ENCODE measurements at regions not wholly inside any gene's neighbourhood (a gene's known extent, or its start where the extent isn't known, plus 50 kb on each side); places are given as distances from the start of the nearest gene placed in this dataset.

GRCh38 chr2:19671916-19672315 is 229.9 kb downstream of the TTC32 start:
- H3K9me3 ChIP-seq (ENCODE audit: low read length), result no peaks in the 10 kb centered on the region
- no peak for TF ChIP-seq CTCF (IDR thresholded peaks at IDR 0.05; ENCODE audit: low read length)
- no peak for TF ChIP-seq EZH2 (IDR thresholded peaks at IDR 0.05; ENCODE audit: borderline replicate concordance, low read length)
- no peaks in the 10 kb centered on the region for H3K4me1 ChIP-seq (ENCODE audit: insufficient read depth, low read length, severe bottlenecking)
- H3K27ac ChIP-seq (ENCODE audit: low read depth, low read length, poor library complexity, severe bottlenecking), result no peak overlapping the region
- H3K36me3 ChIP-seq (ENCODE audit: insufficient read depth, low read length), result no peaks in the 10 kb centered on the region
- H2AFZ ChIP-seq (ENCODE audit: low read length), result no peak overlapping the region
- no peak overlapping the region for H3K9ac ChIP-seq (ENCODE audit: low read length)
- H3K4me3 ChIP-seq (ENCODE audit: low read depth, low read length, poor library complexity, severe bottlenecking), result no peak overlapping the region
- no peaks in the 10 kb centered on the region for H3F3A ChIP-seq (ENCODE audit: insufficient read depth, low read length)
- H4K20me1 ChIP-seq (ENCODE audit: insufficient read depth, low read length), result no peaks in the 10 kb centered on the region
- H3K79me2 ChIP-seq (ENCODE audit: insufficient read depth, low read length), result no peaks in the 10 kb centered on the region
- no peaks in the 10 kb centered on the region for H3K9me2 ChIP-seq (ENCODE audit: low read depth, low read length)
- no peak overlapping the region for H3K4me2 ChIP-seq (ENCODE audit: low read length)
- H3K27me3 ChIP-seq (ENCODE audit: insufficient read depth, low read length), result no peaks in the 10 kb centered on the region

DNA sequence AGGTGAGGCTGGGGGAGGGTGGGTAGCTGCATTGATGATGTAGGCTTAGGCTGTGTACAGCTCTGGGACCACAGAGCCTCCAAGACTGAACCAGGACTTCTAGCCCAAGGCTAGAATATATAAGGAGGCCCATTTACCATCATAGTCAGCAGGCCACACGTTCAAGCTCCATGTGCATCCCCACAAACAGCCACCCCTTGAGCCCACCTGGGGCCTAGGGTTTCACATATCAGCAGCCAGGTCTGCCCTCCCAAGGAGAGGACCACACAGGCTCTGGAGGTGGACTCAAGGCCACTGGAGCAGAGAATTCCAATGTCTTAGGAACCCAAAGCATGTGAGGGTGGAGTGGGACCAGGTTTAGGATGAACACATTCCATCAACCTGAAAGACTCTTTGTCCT is 230.5 kb downstream of the TTC32 start:
- no peak overlapping the region for H2AFZ ChIP-seq (ENCODE audit: low read length)
- TF ChIP-seq CTCF (IDR thresholded peaks at IDR 0.05; ENCODE audit: low read length) (no peak), EZH2 (IDR thresholded peaks at IDR 0.05; ENCODE audit: borderline replicate concordance, low read length) (no peak)
- no peak overlapping the region for H3K4me3 ChIP-seq (ENCODE audit: low read depth, low read length, poor library complexity, severe bottlenecking)
- no peaks in the 10 kb centered on the region for H3K79me2 ChIP-seq (ENCODE audit: insufficient read depth, low read length)
- H4K20me1 ChIP-seq (ENCODE audit: insufficient read depth, low read length), result no peaks in the 10 kb centered on the region
- no peaks in the 10 kb centered on the region for H3K4me1 ChIP-seq (ENCODE audit: insufficient read depth, low read length, severe bottlenecking)
- H3K27me3 ChIP-seq (ENCODE audit: insufficient read depth, low read length), result no peaks in the 10 kb centered on the region
- H3K9me3 ChIP-seq (ENCODE audit: low read length), result no peaks in the 10 kb centered on the region
- H3K9ac ChIP-seq (ENCODE audit: low read length), result no peak overlapping the region
- no peak overlapping the region for H3K27ac ChIP-seq (ENCODE audit: low read depth, low read length, poor library complexity, severe bottlenecking)
- H3K9me2 ChIP-seq (ENCODE audit: low read depth, low read length), result no peaks in the 10 kb centered on the region
- H3K4me2 ChIP-seq (ENCODE audit: low read length), result no peak overlapping the region
- no peaks in the 10 kb centered on the region for H3F3A ChIP-seq (ENCODE audit: insufficient read depth, low read length)
- H3K36me3 ChIP-seq (ENCODE audit: insufficient read depth, low read length), result no peaks in the 10 kb centered on the region

DNA sequence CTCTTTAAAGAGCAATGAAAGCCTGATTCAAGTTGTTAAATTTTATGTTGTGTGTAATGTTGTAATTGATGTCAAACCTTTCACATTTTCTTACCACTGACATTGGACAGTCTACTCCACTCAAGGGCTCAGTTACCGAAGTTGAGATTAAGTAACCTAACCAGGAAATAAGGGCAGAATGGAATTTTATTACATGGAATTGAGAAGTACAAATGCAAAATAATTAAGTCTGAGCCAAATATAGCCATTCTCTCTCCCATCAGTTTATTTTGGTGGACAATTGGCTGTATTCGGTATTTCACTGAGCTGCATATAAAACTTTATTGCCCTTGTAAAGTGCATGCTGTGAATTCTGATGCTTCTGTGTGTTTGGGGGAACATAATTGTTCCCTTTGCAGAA is 231.5 kb downstream of the TTC32 start:
- Histone ChIP-seq H3K4me3 (ENCODE audit: low read depth, low read length, poor library complexity, severe bottlenecking) (no peak overlapping the region), H3F3A (ENCODE audit: insufficient read depth, low read length) (no peaks in the 10 kb centered on the region), H3K9me2 (ENCODE audit: low read depth, low read length) (no peaks in the 10 kb centered on the region), H3K79me2 (ENCODE audit: insufficient read depth, low read length) (no peaks in the 10 kb centered on the region), H3K4me1 (ENCODE audit: insufficient read depth, low read length, severe bottlenecking) (no peaks in the 10 kb centered on the region), H3K36me3 (ENCODE audit: insufficient read depth, low read length) (no peaks in the 10 kb centered on the region), H3K27ac (ENCODE audit: low read depth, low read length, poor library complexity, severe bottlenecking) (no peak overlapping the region), H3K9ac (ENCODE audit: low read length) (no peak overlapping the region), H2AFZ (ENCODE audit: low read length) (no peak overlapping the region), H3K27me3 (ENCODE audit: insufficient read depth, low read length) (no peaks in the 10 kb centered on the region), H4K20me1 (ENCODE audit: insufficient read depth, low read length) (no peaks in the 10 kb centered on the region), H3K9me3 (ENCODE audit: low read length) (no peaks in the 10 kb centered on the region), H3K4me2 (ENCODE audit: low read length) (no peak overlapping the region)
- no peak for TF ChIP-seq CTCF (IDR thresholded peaks at IDR 0.05; ENCODE audit: low read length)
- no peak for TF ChIP-seq EZH2 (IDR thresholded peaks at IDR 0.05; ENCODE audit: borderline replicate concordance, low read length)

All from OCI-LY1 (cell line).